HEK293T (cell line): ENCODE measurements at regions not wholly inside any gene's neighbourhood (a gene's known extent, or its start where the extent isn't known, plus 50 kb on each side); places are given as distances from the start of the nearest gene placed in this dataset.

Experiments
- ARNT ChIP-seq: fragments of 450-650 bp; IDR thresholded peaks from 2 replicates; pipeline ENCODE4 v1.6.1; 2017; ENCODE audit warnings: mild to moderate bottlenecking
- BHLHE40 ChIP-seq: fragments of 450-650 bp; IDR thresholded peaks from 2 replicates; pipeline ENCODE4 v1.6.1; 2016; ENCODE audit warnings: mild to moderate bottlenecking, moderate library complexity, borderline replicate concordance
- HDGF ChIP-seq: fragments of 450-650 bp; IDR thresholded peaks from 2 replicates; pipeline ENCODE4 v1.6.1; 2017; ENCODE audit warnings: antibody characterized with exemption, borderline replicate concordance
- LEF1 ChIP-seq: fragments of 450-650 bp; IDR thresholded peaks from 2 replicates; pipeline ENCODE4 v1.6.1; 2017; ENCODE audit warnings: mild to moderate bottlenecking, borderline replicate concordance
- SP1 ChIP-seq: fragments of 450-650 bp; IDR thresholded peaks from 2 replicates; pipeline ENCODE4 v1.6.1; 2017

- TF ChIP-seq BHLHE40 (no peak), ARNT (no peak), LEF1 (no peak), SP1 (no peak), HDGF (no peak)
Measured at GRCh38 chr5:74120585-74120984, 494.6 kb downstream of the ARHGEF28 start.
